HUDEP-2 (cell line): ENCODE measurements at regions not wholly inside any gene's neighbourhood (a gene's known extent, or its start where the extent isn't known, plus 50 kb on each side); places are given as distances from the start of the nearest gene placed in this dataset.
"Not testable (repeated sequence)": the region's sequence is repeated elsewhere in the genome, so short reads cannot be mapped to it uniquely, and the experiment has no call there.

Source experiments
- DNase-seq, 76 experiments: peaks; one replicate each; lab custom pipeline; 2025; ENCODE audit not compliant: unreplicated experiment in 76 of 76; lab: John Stamatoyannopoulos, UW

GRCh38 chr1:164071288-164071687 lies 487.7 kb upstream of the PBX1 start:
- no peak for DNase-seq

GRCh38 chr1:164086832-164087231 lies 472.2 kb upstream of the PBX1 start:
- DNase-seq, result no peak

GRCh38 chr1:164087906-164088453 lies 471.0 kb upstream of the PBX1 start:
- DNase-seq, result no peak

GRCh38 chr1:164092603-164093353 lies 466.2 kb upstream of the PBX1 start:
- peak in 6 of 76 experiments; percentile 0 to 21 (median 2) for DNase-seq

GRCh38 chr1:164093543-164093942 lies 465.4 kb upstream of the PBX1 start:
- DNase-seq, result no peak

- DNase-seq, result no peak
These were observed 457.2 kb upstream of the PBX1 start for GRCh38 chr1:164101802-164102201.

- DNase-seq, result no peak
These were observed 427.0 kb upstream of the PBX1 start for GRCh38 chr1:164131949-164132348.

GRCh38 chr1:164137273-164137925 lies 421.6 kb upstream of the PBX1 start:
- DNase-seq, result no peak

- no peak for DNase-seq
These were observed 417.2 kb upstream of the PBX1 start for GRCh38 chr1:164141797-164142196.

GRCh38 chr1:164154622-164155021 lies 404.4 kb upstream of the PBX1 start:
- DNase-seq, result no peak

- DNase-seq, result no peak
These were observed 403.6 kb upstream of the PBX1 start for GRCh38 chr1:164155347-164155746.

GRCh38 chr1:164163289-164163849 lies 395.6 kb upstream of the PBX1 start:
- DNase-seq, result no peak

GRCh38 chr1:164165466-164165865 lies 393.5 kb upstream of the PBX1 start:
- DNase-seq, result no peak

- not testable (repeated sequence) for DNase-seq
These were observed 392.5 kb upstream of the PBX1 start for GRCh38 chr1:164166454-164166853.

GRCh38 chr1:164177118-164177517 lies 381.9 kb upstream of the PBX1 start:
- DNase-seq, result no peak

- no peak for DNase-seq
These were observed 378.2 kb upstream of the PBX1 start for GRCh38 chr1:164180824-164181223.

GRCh38 chr1:164183854-164184635 lies 374.9 kb upstream of the PBX1 start:
- DNase-seq, result no peak

- DNase-seq, result no peak
These were observed 372.1 kb upstream of the PBX1 start for GRCh38 chr1:164186881-164187280.

GRCh38 chr1:164188497-164188896 lies 370.5 kb upstream of the PBX1 start:
- no peak for DNase-seq

GRCh38 chr1:164191191-164191590 lies 367.8 kb upstream of the PBX1 start:
- no peak for DNase-seq

- no peak for DNase-seq
These were observed 348.7 kb upstream of the PBX1 start for GRCh38 chr1:164210211-164210739.
